Hepatocyte (in vitro differentiated cells): ENCODE measurements at regions not wholly inside any gene's neighbourhood (a gene's known extent, or its start where the extent isn't known, plus 50 kb on each side); places are given as distances from the start of the nearest gene placed in this dataset.

Source experiments
- CTCF ChIP-seq: fragments of 200-600 bp; sonication (generic); IDR thresholded peaks from 2 replicates; pipeline ENCODE4 v1.5.1; 2016; ENCODE audit warnings: antibody characterized with exemption, mild to moderate bottlenecking; ENCODE audit not compliant: poor library complexity
- EZH2 ChIP-seq: fragments of 200-600 bp; sonication (generic); IDR thresholded peaks from 2 replicates; pipeline ENCODE4 v1.6.1; 2016; ENCODE audit warnings: antibody characterized with exemption, mild to moderate bottlenecking, borderline replicate concordance
- EZH2phosphoT487 ChIP-seq: fragments of 200-600 bp; sonication (generic); IDR thresholded peaks from one replicate; pipeline ENCODE4 v1.6.1; 2018; ENCODE audit warnings: antibody characterized with exemption, mild to moderate bottlenecking, low read depth, moderate library complexity; ENCODE audit not compliant: unreplicated experiment, severe bottlenecking

DNA sequence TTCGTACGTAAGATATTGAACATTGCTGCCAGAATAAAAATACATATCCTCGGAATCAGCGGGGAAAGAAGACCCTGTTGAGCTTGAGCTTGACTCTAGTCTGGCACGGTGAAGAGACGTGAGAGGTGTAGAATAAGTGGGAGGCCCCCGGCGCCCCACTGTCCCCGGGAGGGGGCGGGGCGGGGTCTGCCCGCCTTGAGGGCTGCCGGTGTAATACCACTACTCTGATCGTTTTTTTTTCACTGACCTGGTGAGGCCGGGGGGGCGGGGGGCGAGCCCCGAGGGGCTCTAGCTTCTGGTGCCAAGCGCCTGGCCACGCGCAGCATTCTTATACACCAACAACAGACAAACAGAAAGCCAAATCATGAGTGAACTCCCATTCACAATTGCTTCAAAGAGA, 324.0 kb upstream of the REG3G start:
- TF ChIP-seq CTCF (no peak), EZH2 (no peak), EZH2phosphoT487 (no peak)
